DMS114 treated with DMSO at 0.1 percent for 48 hours (cell line): ENCODE measurements at regions not wholly inside any gene's neighbourhood (a gene's known extent, or its start where the extent isn't known, plus 50 kb on each side); places are given as distances from the start of the nearest gene placed in this dataset.
"Not testable (repeated sequence)": the region's sequence is repeated elsewhere in the genome, so short reads cannot be mapped to it uniquely, and the experiment has no call there.

Experiments used
- DNase-seq: peaks from one replicate; lab custom pipeline; 2025; ENCODE audit not compliant: unreplicated experiment; lab: John Stamatoyannopoulos, UW

DNA sequence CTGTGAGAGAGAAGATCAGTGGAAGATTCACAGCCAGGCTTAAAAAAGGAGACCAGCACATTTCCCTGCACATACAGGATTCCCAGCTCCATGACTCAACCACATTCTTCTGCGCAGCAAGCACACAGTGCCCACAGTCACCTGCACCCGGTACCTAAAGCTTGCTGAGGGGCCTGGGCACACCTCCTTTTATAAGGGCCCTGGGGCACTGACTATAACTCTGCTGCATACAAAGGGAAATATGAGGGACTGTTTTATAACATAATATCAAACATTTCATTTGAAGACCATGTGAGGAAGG is 322.9 kb downstream of the DAD1 start:
- DNase-seq, result no peak

DNA sequence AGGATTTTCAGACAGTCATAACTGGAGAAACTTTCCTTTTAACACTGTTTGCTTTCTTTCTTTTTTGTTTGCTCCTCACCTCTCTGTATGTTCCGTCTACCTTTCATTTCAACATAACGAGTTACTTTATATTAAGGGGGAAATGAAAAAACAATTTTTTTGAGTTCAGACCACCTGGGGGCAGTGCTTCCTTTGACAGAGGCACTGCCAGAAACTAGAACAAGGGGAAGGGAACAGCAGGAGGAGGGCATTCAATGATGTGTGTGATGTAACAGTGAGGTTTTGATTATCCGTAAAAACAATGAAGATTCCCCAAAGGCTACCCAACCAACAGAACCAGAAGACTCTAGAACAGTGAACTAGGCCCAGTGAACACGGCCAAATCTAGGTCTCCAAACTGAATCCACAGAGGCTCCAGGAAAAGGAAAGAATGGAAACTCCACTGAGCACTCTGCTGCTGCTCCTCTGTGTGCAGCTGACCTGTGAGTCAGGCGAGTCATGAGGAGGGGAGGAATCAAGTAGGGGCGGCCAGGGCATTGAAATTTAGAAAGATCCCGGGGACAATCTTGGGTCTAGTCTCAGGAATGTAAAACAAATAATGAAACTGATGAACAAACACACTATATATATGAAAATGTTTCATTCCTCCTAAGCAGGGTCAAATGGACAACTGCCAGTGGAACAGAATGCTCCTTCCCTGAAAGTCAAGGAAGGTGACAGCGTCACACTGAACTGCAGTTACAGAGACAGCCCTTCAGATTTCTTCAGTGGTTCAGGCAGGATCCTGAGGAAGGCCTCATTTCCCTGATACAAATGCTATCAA is 323.5 kb downstream of the DAD1 start:
- no peak for DNase-seq

DNA sequence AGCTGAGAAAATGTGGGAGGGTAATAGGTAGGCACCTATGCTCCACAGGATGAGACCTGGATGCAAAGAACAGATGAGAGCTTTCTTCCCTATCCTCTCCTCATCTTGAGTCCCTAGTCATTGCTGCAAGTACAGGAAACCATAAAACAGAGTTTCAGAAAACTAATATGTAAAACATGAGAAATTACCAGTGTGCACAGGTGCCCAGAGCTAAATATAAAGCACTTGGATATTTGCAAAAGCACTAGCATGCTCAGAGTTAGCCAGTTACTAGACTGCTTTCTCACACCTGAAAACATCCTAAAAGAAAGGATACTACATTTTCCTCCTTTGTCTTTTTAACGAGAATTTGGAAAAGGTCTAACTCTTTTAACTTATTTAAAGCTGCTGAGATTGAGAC is 324.3 kb downstream of the DAD1 start:
- no peak for DNase-seq

DNA sequence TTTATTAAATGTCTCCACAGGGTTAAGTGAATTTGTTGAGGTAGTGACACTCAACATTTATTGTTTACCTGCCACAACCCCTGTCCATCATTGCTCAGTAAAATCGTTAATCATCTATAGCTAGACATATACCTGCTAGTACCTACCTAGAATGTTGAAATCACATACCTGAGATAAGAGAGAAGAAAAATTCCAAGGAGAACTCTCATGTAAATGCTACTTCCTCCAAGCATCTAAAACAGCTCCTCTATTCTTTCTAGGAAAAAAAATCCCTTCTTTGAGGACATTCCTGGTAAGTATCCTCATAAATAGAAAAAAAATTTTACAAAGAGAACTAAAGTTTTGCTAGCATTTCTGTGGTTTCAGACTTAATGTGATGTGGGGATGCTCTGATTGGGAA is 325.1 kb downstream of the DAD1 start:
- DNase-seq, result no peak

GRCh38 chr14:22262881-22263280 is 326.1 kb downstream of the DAD1 start:
- no peak for DNase-seq

DNA sequence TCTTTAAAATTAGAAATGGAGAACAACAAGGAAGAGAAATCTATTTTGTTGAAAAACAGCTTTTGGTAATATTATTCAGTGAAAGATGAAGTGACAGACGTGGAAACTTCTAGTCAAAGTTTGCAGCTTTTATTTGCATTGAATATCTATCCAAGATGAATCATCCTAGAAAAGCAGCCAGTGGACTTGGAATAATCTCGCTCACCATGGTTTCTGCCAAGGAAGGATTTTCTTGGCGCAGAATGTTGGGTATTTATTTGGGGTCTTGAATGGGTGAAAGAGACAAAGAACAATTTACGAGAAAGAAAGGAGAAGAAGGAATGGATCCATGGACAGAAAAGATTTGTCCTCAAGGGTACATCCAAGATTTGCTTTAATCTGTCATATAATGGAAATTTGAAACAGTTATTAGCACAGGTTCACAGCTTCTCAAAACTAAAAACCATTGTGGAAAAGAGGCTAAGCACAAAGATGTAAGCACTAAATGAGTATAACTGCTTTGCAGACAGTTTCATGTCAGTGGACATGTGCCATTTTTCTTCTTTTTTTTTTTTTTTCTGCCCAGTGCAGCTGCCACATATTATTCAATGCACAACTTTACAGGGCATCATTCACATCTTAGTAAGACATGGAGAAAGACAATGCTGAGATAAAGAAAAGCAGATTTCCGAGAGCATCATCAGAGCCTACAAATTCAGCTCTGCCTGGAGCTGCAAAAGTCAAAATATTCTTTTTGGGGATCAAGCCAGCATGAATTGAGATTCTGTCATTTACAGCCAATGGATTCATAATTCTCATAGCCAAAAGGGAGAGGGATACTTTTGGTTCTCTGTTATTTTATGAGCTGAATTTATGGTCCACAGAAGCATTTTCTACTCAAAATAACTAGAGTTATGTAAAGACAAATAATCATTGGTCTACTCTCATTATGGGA is 333.7 kb downstream of the DAD1 start:
- DNase-seq, result no peak

- no peak for DNase-seq
Observed at GRCh38 chr14:22252686-22253085, 336.3 kb downstream of the DAD1 start.

- no peak for DNase-seq
Observed at GRCh38 chr14:22251090-22251489, 337.9 kb downstream of the DAD1 start.

DNA sequence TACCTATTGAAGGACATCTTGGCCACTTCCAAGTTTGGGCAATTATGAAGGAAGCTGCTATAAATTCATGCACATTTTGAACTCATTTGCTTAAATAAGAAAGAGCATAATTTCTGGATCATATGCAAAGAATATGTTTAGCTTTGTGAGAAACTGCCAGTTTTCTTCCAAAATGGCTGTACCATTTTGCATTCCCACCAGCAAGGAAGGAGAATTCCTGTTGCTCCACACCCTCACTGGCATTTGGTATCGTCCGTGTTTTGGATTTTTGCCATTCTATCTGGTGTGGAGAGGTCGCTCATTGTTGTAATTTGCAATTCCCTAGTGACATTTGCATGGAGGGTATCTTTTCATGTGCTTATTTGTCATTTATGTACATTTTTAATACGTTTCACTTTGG is 339.3 kb downstream of the DAD1 start:
- no peak for DNase-seq

DNA sequence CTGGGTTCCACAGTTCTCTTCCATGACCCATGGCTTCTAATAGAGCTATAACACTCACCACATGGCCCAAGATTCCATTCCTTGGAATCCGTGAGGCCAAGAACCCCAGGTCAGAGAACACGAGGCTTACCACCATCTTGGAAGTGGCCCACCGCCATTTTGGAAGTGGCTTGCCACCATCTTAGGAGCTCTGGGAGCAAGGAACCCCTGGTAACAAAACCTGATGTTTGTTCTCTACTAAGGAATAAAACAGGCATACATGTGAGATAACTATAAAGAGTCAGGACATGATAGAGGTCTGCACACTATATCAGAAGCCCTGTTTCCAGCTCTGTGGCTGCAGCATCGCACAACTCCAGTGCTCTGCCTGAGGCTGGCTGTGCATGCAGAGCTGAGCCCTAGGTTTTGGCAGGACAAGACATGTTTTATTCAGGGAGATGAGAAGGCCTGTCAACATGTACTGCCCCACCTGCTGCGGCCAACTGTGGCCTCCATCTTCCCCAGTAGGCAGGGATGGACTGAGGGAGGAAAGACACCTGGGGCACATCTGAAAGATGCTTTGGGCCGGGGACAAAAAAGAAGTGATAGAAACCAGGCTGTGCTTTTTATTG is 344.9 kb downstream of the DAD1 start:
- DNase-seq, result no peak

DNA sequence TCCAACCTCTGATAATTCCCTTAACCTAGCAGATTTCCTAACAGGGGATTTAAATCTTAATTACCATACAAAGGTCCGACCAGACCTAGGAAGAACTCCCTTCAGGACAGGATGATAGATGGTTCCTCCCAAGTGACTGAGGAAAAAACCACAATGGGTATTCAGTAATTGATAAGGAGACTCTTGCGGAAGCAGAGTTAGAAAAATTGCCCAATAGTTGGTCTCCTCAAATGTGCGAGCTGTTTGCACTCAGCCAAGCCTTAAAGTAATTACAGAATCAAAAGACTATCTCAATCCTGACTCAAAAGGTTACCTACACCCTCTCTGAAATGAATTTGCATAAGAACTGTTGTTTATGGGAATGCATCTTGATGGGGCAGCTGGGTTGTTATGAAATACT is 350.7 kb downstream of the DAD1 start:
- not testable (repeated sequence) for DNase-seq

GRCh38 chr14:22233377-22233776 is 355.6 kb downstream of the DAD1 start:
- DNase-seq, result no peak

DNA sequence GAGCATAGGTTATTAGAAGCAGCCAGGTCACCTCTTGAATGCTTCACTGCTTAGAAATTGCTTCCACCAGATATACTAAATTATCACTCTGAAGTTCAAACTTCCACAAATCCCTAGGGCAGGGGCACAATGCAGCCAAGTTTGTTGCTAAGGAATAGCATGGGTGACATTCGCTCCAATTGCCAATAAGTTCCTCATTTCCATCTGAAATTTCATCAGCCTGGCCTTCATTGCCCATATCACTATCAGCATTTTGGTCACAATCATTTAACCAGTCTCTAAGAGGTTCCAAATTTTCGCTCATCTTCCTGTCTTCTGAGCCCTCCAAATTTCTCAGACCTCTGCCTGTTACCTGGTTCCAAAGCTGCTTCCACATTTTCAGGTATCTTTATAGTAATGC is 356.1 kb downstream of the DAD1 start:
- DNase-seq, result no peak

DNA sequence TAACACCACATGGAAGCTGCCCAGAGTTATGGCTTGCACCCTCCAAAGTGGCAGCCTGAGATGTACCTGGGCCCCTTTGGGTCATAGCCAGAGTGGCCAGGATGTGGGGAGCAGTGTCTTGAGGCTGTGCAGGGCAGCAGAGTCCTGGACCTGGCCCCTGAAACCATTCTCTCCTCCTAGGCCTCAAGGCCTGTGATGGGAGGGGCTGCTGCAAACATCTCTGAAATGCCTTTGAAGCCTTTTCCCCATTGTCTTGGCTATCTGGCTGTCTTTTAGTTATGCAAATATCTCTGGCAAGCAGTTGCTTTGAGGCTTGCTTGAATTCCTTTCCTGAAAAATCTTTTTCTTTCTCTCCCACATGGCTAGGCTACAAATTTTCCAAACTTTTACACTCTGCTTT is 356.5 kb downstream of the DAD1 start:
- no peak for DNase-seq

- DNase-seq, result no peak
Observed at GRCh38 chr14:22231018-22231417, 358.0 kb downstream of the DAD1 start.

- DNase-seq, result no peak
Observed at GRCh38 chr14:22230517-22230916, 358.5 kb downstream of the DAD1 start.

GRCh38 chr14:22227084-22227483 is 361.9 kb downstream of the DAD1 start:
- DNase-seq, result no peak

GRCh38 chr14:22226381-22226780 is 362.6 kb downstream of the DAD1 start:
- no peak for DNase-seq

DNA sequence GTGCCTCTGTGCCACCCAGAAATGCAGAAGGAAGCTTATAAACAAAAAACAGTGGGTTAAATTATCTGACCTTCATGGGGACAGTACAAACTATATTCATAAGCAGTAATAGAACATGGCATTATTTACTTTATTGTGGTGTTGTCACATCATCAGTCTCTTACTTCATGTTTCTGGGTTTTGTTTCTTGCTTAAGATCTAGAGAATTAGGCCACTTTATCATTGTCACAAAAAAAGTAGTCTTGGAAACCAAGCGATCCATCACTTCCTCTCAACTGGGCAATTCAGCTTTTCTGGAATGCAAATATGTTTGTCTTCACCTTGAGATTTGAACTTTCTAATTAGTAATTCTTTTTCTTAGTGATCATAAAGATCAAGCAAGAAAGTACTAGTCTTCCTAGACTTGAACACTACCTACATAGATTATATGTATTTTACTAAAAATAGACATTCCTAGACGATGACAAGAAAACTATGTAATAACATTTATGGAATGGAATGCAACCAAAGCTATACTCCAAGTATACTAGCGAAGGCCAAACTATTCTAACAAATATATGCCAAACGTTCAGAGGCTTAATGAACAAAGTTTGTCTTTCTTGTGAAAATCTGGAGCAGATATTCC is 363.4 kb downstream of the DAD1 start:
- no peak for DNase-seq

GRCh38 chr14:22221508-22221907 is 367.5 kb downstream of the DAD1 start:
- no peak for DNase-seq

DNA sequence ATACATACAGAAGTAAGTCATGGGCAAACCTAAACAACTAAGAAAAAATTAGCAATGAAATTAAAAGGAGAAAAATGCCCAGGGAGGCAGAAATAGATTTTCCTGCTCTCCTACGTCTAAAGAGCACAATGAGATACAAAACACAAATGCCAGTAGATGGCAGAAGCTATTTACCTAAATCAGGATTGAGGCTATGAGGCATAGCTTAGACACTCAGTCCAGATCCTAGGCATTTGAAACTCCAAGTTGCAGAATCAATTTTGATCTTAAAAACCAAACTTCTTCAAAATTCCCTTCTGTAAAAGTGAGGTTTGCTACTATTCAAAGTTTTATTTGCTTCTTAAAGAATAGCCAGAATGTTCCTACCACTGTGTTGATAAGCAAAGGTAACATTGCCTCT is 368.6 kb downstream of the DAD1 start:
- DNase-seq, result no peak
